HL-60 (cell line): ENCODE measurements at regions not wholly inside any gene's neighbourhood (a gene's known extent, or its start where the extent isn't known, plus 50 kb on each side); places are given as distances from the start of the nearest gene placed in this dataset.

Source experiments
- DNase-seq, 2 experiments: peaks; one replicate each; pipeline ENCODE4 v3.0.0-alpha.2; 2010 to 2020; ENCODE audit warnings: low read depth in 1 of 2, low spot score in 1 of 2
- H3K27ac ChIP-seq: fragments of 250-450 bp; sonication (Bioruptor Pico); replicated peaks from 2 replicates; pipeline ENCODE4 v1.5.1; 2020; ENCODE audit warnings: mild to moderate bottlenecking, moderate library complexity
- H3K27me3 ChIP-seq: fragments of 250-450 bp; sonication (Bioruptor Pico); 2 replicates; pipeline ENCODE4 v1.5.1; 2021; ENCODE audit warnings: mild to moderate bottlenecking, moderate library complexity; ENCODE audit not compliant: insufficient read depth, poor library complexity, severe bottlenecking
- H3K4me3 ChIP-seq: replicated peaks from 2 replicates; pipeline ENCODE4 v1.5.1; 2011; ENCODE audit warnings: mild to moderate bottlenecking, control low read depth, low read length; ENCODE audit not compliant: insufficient read depth
- CTCF ChIP-seq: IDR thresholded peaks from one replicate; pipeline ENCODE4 v1.5.1; 2011; ENCODE audit warnings: low read length, control low read depth, inconsistent platforms; ENCODE audit not compliant: insufficient read depth
- GABPA ChIP-seq: IDR thresholded peaks from 2 replicates; pipeline ENCODE4 v1.6.1; 2012; ENCODE audit warnings: low read depth
- POLR2AphosphoS5 ChIP-seq: IDR thresholded peaks from 2 replicates; pipeline ENCODE4 v1.6.1; 2012; ENCODE audit warnings: low read depth
- REST ChIP-seq: IDR thresholded peaks from 2 replicates; pipeline ENCODE4 v1.6.1; 2012; ENCODE audit warnings: low read depth; ENCODE audit not compliant: insufficient replicate concordance
- SPI1 ChIP-seq: IDR thresholded peaks from 2 replicates; pipeline ENCODE4 v1.6.1; 2012; ENCODE audit warnings: low read depth, mild to moderate bottlenecking, borderline replicate concordance

- no peak for TF ChIP-seq CTCF
- no peak for TF ChIP-seq POLR2AphosphoS5
- no peak for TF ChIP-seq GABPA
- no peak for TF ChIP-seq SPI1
- TF ChIP-seq REST = no peak
- no peak overlapping the region for H3K4me3 ChIP-seq
- no peaks in the 10 kb centered on the region for H3K27me3 ChIP-seq
- no peak overlapping the region for H3K27ac ChIP-seq
- DNase-seq = no peak
Observed at GRCh38 chr14:104285508-104285840, 147.1 kb downstream of the KIF26A start.

GRCh38 chr14:104286086-104286485 is 147.7 kb downstream of the KIF26A start:
- TF ChIP-seq GABPA (no peak), CTCF (no peak), REST (no peak), SPI1 (no peak), POLR2AphosphoS5 (no peak)
- Histone ChIP-seq H3K27ac (no peak overlapping the region), H3K4me3 (no peak overlapping the region), H3K27me3 (no peaks in the 10 kb centered on the region)
- DNase-seq = no peak

GRCh38 chr14:104286496-104286895 is 148.1 kb downstream of the KIF26A start:
- Histone ChIP-seq H3K27me3 (no peaks in the 10 kb centered on the region), H3K27ac (no peak overlapping the region), H3K4me3 (no peak overlapping the region)
- no peak for DNase-seq
- no peak for TF ChIP-seq GABPA

GRCh38 chr14:104287301-104288009 is 149.1 kb downstream of the KIF26A start:
- no peak for TF ChIP-seq SPI1
- no peak for TF ChIP-seq POLR2AphosphoS5
- no peak for TF ChIP-seq REST
- no peak for TF ChIP-seq GABPA
- TF ChIP-seq CTCF = no peak
- no peak for DNase-seq

More at GRCh38 chr14:104287301-104288009, 149.1 kb downstream of the KIF26A start:
- Histone ChIP-seq H3K4me3 (no peak overlapping the region), H3K27me3 (no peaks in the 10 kb centered on the region), H3K27ac (no peak overlapping the region)
